Left lung (tissue), 4 donors: ENCODE measurements at regions not wholly inside any gene's neighbourhood (a gene's known extent, or its start where the extent isn't known, plus 50 kb on each side); places are given as distances from the start of the nearest gene placed in this dataset.

Experiments
- ATAC-seq: fragments of 200-7000 bp; cut with Tn5 transposase; one replicate; pipeline ENCODE4 v1.9.1; 2020; ENCODE audit warnings: moderate library complexity
- DNase-seq, 4 donors: peaks; one replicate each; pipeline ENCODE4 v3.0.0-alpha.2; 2013 to 2020
- H3K27ac ChIP-seq, 2 donors: fragments of 200-600 bp; sonication (generic) in 1 of 2; one replicate each; pipeline versions ENCODE4 v1.5.0 to v1.8.0; 2020 to 2021
- H3K27me3 ChIP-seq, 2 donors: fragments of 200-600 bp; sonication (generic) in 1 of 2; one replicate each; pipeline versions ENCODE4 v1.5.0 to v1.8.0; 2020 to 2021
- H3K36me3 ChIP-seq, 2 donors: fragments of 200-600 bp; sonication (generic) in 1 of 2; one replicate each; pipeline versions ENCODE4 v1.5.0 to v1.8.0; 2020 to 2021
- H3K4me1 ChIP-seq, 2 donors: fragments of 200-600 bp; one replicate each; pipeline ENCODE4 v1.8.0; 2021
- H3K4me3 ChIP-seq, 2 donors: fragments of 200-600 bp; sonication (generic) in 1 of 2; one replicate each; pipeline versions ENCODE4 v1.5.0 to v1.8.0; 2020 to 2021; ENCODE audit warnings: mild to moderate bottlenecking in 1 of 2
- H3K9me3 ChIP-seq, 2 donors: fragments of 200-600 bp; sonication (generic) in 1 of 2; one replicate each; pipeline versions ENCODE4 v1.5.0 to v1.8.0; 2020 to 2021
- CTCF ChIP-seq, 2 donors: fragments of 200-600 bp; sonication (generic) in 1 of 2; IDR thresholded peaks; one replicate each; pipeline versions ENCODE4 v1.5.0 to v1.8.0; 2021; ENCODE audit warnings: antibody characterized with exemption in 2 of 2
- intact Hi-C, 2 donors: fragments of 100-400 bp; cut with DNase I; formaldehyde crosslinking; loops; one replicate each; pipeline versions ENCODE4 v1.11.2 to v1.14.2; 2022
- donor health status: DM: no; HTN: yes; CAD: no.
- donor health status: DM: no; HTN: no; CAD: no.

DNA sequence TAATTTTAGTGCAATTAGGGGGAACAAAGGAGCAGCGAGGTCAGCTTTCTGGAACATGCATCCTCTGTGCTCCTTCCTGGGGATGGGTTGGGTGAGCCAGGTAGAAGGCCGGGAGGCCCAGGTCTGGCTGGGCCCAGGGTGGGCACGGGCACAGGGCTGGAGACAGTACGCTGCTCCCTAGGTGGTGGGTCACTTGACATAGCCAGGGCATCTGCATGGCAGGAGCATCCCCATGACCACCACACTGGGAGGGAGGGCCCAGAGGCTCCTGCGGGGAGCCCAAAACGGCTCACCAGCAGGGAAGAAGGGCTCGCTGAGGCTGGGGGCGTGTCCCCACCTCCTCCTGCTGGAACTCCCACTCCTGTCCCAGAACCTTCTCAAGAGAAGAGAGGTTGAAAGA lies 216.8 kb downstream of the NXNL2 start:
- intact Hi-C loops: no loop called here
- no peaks in the 10 kb centered on the region for H3K27me3 ChIP-seq
- H3K4me3 ChIP-seq: no peak overlapping the region
- TF ChIP-seq CTCF (IDR thresholded peaks at IDR 0.05): no peak
- peaks cover 0 to 4% of the 10 kb centered on the region in 2 donors for H3K9me3 ChIP-seq
- H3K36me3 ChIP-seq: no peaks in the 10 kb centered on the region
- DNase-seq (no peak), ATAC-seq (no peak)
- no peak overlapping the region for H3K27ac ChIP-seq
- H3K4me1 ChIP-seq: peaks cover 0 to 11% of the 10 kb centered on the region in 2 donors

GRCh38 chr9:88753691-88754367 lies 218.9 kb downstream of the NXNL2 start:
- Histone ChIP-seq H3K36me3 (no peaks in the 10 kb centered on the region), H3K4me1 (peaks cover 0 to 3% of the 10 kb centered on the region in 2 donors), H3K9me3 (peaks cover 0 to 4% of the 10 kb centered on the region in 2 donors), H3K27ac (no peak overlapping the region), H3K4me3 (no peak overlapping the region), H3K27me3 (no peaks in the 10 kb centered on the region)
- DNase-seq: peak in 2 of 4 donors; percentile 84 to 93
- intact Hi-C loops: no loop called here
- TF ChIP-seq CTCF (IDR thresholded peaks at IDR 0.05): no peak
- no peak for ATAC-seq

- Histone ChIP-seq H3K4me1 (no peaks in the 10 kb centered on the region), H3K27ac (no peak overlapping the region), H3K9me3 (peaks cover 0 to 4% of the 10 kb centered on the region in 2 donors), H3K4me3 (no peak overlapping the region), H3K36me3 (no peaks in the 10 kb centered on the region), H3K27me3 (no peaks in the 10 kb centered on the region)
- ATAC-seq (no peak), DNase-seq (no peak)
- intact Hi-C loops: no loop called here
- TF ChIP-seq CTCF (IDR thresholded peaks at IDR 0.05): no peak
These were observed 219.5 kb downstream of the NXNL2 start for GRCh38 chr9:88754452-88754851.

GRCh38 chr9:88754886-88755285 lies 219.9 kb downstream of the NXNL2 start:
- no peak for DNase-seq
- intact Hi-C loops: no loop called here
- H3K4me1 ChIP-seq: no peaks in the 10 kb centered on the region
- H3K4me3 ChIP-seq: no peak overlapping the region
- no peak overlapping the region for H3K27ac ChIP-seq
- peaks cover 0 to 4% of the 10 kb centered on the region in 2 donors for H3K9me3 ChIP-seq
- TF ChIP-seq CTCF (IDR thresholded peaks at IDR 0.05): no peak
- no peak for ATAC-seq
- H3K27me3 ChIP-seq: no peaks in the 10 kb centered on the region
- H3K36me3 ChIP-seq: no peaks in the 10 kb centered on the region

DNA sequence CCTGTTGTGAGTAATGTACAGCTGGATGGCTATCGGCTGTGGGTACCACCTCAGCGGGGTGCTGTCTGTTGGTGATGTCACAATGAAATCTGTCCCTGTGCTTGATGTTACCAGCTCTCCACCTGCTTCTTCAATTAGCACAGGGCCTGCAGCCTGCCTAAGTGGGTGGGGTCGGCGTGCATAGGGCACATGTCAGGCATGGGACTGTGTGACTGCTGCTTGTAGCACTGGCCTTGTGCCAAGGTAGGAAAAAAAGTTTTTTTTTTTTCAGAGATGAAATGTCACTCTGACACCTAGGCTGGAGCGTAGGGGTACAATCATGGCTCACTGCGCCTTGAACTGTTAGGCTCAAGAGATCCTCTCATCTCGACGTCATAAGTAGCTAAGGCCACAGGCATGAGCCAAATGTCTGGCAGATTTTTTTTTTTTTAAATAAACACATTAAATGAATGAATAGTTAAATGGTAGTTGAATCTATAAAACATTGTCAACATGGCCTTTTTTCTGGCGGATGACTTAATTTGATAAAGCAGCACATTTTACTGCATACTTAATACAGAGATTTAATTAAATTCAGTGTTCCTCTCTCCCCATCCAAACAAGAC lies 222.5 kb downstream of the NXNL2 start:
- intact Hi-C loops: no loop called here
- Histone ChIP-seq H3K36me3 (no peaks in the 10 kb centered on the region), H3K4me1 (no peaks in the 10 kb centered on the region), H3K4me3 (no peak overlapping the region), H3K27me3 (no peaks in the 10 kb centered on the region), H3K9me3 (no peaks in the 10 kb centered on the region), H3K27ac (no peak overlapping the region)
- DNase-seq: no peak
- no peak for ATAC-seq
- no peak for TF ChIP-seq CTCF (IDR thresholded peaks at IDR 0.05)
